SKM-1 (cell line): ENCODE measurements at regions not wholly inside any gene's neighbourhood (a gene's known extent, or its start where the extent isn't known, plus 50 kb on each side); places are given as distances from the start of the nearest gene placed in this dataset.

Source experiments
- DNase-seq: peaks from one replicate; lab custom pipeline; 2025; ENCODE audit not compliant: unreplicated experiment; lab: John Stamatoyannopoulos, UW

DNA sequence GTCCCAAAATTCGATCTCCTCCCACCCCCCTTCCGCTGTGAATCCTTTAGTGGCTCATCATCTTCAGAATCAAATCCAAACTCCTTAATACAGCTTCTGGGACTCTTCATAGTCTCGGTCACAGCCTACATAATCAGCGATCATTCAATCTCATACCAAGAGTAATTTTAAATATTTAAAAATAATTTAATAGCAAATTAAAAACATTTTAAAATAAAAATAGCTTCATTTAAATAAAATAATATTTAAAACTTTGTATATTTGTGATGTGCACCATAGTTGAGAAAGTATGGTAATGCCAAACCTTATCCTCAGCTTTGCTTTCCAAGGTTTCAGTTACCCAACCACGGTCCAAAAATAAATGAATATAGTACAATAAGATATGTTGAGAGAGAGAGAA, 70.0 kb upstream of the NR3C1 start:
- no peak for DNase-seq

DNA sequence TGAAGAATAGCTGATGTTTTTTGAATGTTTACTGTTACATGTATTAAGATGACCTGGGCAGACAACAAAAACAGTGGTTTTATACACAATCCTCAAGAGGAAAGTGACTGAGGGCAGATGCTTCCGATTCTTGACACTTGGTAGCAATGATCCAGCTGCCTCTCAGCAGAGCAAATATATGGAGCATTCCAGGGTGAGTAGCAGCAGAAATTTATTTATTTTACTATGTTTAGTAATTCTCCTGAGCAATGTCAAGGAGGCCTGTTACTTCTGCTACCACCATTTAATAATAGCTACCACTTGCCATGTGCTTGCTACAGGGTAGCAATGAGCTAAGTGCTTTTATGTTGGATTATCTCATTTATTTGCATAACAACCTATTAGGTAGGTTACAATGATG, 69.1 kb upstream of the NR3C1 start:
- DNase-seq, result no peak

DNA sequence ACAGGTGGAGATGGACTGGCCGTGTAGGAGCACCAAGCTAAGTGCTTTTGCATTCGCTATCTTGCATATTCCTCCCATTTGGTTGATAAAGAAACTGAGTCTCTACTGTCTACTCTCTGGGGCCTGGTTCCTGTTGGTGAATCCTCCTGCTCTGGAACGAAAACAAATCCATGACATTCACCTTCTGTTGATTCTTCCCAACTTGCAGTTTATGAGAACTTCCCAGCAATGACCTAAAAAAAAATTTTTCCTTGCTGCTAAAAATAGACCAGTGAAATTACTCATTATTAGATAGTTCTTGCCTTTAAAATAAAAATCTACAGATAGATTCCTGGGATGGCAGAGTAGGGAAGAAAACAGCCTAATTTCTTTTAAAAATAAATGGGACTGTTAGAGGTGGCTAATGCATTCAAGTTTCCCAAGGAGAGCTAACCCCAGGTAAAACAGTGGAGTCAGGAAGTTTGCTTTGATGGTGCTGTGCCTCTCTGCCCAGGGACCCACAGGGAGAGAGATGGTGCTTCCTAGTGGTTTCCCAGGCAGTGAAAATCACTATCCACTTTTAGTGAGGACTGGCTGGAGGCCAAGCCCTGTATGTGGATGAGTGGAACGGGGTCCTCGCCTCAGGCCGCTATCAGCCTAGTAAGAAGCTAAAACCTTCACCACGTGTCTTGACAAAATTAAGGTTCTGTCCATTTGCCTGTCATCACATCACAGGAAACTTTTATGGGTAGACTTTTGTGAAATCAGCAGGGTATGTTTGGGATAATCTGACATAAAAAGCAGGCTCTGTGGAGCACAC, 68.4 kb upstream of the NR3C1 start:
- DNase-seq, result no peak

DNA sequence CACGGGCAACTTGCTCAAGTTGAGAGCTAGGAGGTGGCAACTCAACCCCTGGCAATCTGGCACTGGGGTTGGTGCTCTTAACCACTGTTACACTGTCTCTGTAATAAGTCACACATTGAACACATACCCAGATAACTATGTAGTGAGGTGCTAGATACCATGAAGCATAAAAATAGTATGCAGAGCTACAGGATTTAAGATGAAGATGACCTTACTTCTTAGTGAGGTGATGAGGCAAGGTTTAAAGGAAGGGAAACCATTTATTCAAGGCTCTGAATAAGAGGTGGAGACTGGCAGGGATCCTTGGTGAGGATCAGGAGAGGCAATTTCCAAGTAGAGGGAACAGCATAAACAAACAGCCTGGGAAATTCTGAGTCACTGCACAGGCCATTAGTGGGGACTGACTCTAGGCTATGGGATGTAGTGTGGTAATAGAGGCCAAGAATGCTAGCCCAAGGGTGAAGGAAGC, 67.6 kb upstream of the NR3C1 start:
- no peak for DNase-seq

DNA sequence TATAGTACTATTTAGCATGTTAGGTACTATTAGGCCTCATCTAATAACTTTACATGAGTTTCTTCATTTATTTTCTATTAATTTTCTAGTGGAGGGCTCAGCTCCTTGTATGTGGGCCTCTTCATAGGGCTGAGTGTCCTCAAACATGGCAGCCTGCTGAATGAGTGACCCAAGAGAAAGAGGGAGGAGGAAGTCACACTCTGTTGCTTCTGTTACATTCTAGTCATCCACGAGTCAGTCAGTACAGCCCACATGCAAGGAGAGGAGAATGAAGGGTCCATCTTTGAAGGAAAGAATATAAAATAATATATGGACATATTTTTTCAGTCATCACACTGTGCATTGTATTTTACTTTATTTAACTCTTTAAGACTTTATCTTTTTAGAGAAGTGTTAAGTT, 66.6 kb upstream of the NR3C1 start:
- DNase-seq, result no peak

DNA sequence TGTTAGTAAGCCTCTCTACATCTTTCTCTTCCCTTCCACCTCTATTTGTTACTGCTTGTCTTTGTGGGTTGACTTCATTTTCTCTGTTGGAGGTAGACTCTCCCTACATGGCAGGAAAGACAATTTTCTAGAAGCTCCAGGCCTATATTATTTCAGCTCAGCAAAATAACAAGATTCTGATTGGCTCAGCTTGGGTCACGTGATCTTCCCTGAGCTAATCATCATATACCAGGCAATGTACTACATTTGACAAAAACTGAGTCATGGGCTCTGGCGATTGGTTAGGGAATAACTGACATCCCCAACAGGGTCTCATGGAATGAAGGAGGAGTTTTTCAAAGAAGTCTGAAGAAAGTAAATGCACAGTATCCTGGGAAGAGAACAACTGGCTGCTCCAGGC, 65.6 kb upstream of the NR3C1 start:
- no peak for DNase-seq

DNA sequence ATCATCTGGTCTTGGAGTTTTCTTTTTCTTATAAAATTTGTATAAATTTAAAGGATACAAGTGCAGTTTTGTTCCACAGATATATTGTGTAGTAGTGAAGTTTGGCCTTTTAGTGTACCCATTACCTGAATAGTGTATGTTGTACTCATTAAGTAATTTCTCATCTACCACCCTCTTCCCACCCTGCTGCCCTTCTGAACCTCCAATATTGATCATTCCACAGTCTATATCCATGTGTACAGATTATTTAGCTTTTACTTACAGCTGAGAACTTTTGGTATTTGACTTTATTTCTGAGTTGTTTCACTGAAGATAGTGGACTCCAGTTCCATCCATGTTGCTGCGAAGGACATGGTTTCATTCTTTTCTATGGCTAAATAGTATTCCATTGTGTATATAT, 63.1 kb upstream of the NR3C1 start:
- no peak for DNase-seq

DNA sequence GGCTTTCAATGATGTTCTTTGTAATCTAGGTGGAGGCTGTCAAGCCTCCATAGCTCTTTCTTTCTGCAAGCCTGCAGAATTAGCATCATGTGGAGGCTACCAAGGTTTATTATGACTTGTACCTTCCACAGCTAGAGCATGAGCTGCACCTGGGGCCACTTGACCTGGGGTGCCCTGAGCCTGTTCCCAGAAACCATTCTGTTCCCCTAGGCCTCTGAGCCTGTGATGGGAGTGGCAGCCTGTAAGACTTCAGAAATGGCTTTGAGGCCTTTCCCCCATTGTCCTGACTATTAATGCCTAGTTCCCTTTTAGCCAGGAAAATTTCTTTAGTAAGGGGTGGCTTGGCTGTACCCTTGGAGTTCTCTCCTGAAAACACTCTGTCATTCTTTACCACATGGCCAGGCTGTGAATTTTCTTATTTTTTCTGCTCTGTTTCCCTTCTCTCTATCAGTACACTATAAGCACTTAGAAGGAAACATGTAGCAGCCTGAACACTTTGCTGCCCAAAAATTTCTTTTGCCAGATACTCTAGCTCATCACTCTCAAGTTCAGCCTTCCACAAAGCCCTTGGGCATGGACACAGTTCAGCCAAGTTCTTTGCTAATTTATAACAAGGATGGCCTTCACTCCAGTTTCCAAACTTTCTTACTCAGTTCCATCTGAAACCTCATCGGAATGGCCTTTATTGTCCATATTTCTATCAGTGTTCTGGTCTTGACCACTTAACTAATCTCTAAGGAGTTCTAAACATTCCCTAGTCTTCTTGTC, 61.4 kb upstream of the NR3C1 start:
- no peak for DNase-seq

DNA sequence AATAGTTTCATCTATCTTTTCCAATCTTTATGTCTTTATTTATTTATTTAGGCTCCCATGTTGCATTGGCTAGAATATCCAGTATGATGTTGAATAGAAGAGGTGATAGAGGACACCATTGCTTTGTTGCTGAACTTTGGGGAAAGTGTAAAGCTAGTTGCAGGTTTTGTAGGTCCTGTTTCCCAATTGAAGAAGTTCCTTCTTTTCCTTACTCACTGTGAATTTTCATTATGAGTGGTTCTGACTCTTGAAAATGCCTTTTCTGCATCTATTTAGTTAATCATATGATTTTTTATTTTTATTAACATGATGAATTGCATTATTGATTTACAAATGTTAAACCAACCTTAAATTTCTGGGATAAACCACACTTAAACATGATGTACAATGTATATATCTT, 58.9 kb upstream of the NR3C1 start:
- DNase-seq, result no peak

DNA sequence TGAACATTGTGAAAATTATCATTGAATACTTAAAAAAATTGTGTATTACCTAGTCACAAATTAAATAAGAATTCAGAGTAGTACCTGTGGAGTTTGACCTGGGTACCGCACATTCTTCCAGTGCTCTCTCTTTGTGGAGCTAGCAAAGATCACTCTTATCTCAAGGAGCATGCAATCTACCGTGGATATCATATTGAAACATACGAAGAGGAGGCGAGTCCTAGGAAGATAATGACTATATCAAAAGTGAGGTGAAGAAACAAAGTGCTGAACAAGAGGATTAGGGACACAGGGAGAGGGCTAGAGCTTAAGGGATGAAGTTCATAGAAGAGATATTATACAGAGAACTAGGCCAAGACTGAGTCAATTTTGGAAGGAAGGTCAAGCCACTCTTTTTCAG, 55.9 kb upstream of the NR3C1 start:
- no peak for DNase-seq

DNA sequence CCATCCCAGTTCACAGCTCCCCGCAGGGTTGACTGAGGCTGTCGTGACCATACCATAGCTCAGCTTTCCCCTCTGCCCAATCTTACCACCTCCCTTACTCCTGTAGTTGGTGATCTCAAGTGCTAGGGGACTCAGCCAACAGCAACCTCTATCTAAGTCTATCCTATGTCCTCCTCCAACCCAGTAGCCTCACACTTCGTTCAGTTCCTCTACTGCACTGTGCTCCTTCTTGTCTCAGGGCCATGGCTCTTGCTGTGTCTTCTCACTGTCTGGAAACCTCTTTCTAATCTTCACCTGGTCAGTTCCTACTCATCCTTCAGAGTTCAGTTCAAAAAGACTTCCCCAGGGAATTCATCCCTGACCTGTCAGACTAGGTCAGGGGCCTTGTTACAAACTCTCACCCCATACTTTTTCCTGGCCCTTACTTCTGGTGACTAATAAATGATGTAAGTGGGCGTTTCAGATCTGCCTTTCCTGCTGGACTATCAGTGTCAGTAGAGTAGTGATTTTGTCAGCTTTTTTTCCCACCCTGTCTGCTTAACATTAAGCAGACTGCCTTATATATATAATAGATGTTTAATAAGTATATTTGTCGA, 53.6 kb upstream of the NR3C1 start:
- DNase-seq, result no peak

DNA sequence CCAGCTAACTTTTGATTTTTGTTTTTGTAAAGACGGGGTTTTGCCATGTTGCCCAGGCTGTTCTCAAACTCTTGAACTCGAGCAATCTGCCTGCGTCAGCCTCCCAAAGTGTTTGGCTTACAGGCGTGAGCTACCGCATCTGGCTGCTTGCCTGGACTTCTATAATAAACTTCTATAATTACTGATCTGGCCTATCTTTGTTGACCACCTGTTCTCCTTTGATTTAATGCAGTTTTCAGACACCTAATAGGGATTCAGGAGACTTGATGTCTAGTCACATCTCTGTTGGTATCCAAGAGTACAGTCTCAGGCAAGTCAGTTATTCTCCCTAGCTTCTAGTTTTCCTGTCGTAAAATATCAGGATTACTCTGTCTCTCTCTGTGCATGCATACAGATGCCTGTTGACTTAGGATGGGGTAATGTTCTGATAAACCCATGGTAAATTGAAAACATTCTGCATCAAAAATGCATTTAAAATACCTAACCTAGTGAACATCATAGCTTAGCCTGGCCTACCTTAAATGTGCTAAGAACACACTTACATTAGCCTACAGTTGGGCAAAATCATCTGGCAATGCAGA, 51.5 kb upstream of the NR3C1 start:
- no peak for DNase-seq

DNA sequence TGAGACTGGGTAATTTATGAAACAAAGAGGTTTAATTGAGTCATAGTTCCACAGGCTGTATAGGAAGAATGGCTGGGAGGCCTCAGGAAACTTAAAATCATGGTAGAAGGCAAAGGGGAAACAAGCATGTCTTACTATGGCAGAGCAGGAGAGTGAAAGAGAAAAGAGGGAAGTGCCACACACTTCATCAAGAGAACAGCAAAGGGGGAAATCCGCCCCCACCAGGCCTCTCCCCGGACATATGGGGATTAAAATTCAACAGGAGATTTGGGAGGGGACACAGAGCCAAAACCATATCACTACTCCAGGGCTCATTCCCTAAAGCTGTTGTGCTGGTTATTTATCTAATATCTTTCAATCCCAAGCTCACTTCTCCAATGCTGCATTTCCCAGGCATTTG, 50.2 kb upstream of the NR3C1 start:
- no peak for DNase-seq
